ENCODE measurements at regions not wholly inside any gene's neighbourhood (a gene's known extent, or its start where the extent isn't known, plus 50 kb on each side); places are given as distances from the start of the nearest gene placed in this dataset.
"Not testable (repeated sequence)": the region's sequence is repeated elsewhere in the genome, so short reads cannot be mapped to it uniquely, and the experiment has no call there.

DNA sequence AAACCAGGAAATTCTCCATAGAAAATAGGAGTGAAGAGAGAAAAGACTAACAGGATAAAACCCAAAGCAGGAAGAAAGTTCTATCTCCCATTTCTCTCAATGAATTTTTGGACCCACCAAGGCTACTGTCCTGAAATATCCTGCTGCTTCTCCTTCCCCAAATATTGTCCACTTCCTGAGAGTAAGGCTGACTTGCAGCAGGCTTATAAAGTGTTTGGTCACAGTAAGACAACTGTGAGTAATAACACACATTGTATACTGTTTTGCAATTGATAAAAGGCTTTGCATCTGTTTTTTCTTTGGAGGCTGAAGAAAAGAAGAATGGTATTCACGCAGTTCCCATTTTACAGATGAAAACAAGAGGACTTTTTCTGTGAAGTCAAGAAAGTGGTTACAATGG, 52.8 kb downstream of the FOXD4L6 start:
- DNase-seq: not testable (repeated sequence)

DNA sequence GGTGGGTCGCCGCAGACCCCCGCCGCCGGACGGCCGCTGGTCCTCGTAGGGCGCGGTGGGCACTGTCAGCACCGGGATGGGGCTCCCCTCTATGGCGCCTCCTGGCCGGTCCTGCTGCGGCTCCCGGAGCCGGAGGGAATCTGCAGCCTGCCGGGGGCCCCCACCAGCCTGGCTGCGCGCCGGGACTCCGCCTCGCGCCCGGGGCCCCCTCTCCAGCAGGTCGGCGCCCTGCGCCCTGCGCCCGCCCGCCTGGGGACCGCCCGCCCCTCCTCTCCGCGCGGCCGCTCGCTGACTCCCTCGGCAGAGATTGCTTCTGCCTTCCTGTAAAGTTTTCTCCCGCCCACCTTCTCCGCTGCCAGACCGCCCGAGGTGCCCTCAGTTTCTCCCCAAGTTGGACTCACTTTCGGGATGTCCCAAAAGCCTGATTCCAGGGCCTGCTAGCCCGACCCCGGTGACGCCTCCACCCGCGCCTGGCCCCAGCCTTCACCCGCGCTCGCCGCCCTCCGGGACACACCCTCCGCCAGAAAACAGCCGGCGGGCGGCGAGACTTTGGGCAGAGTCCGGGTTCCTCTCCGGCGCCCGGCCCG, 54.0 kb downstream of the FOXD4L6 start:
- DNase-seq: not testable (repeated sequence)

DNA sequence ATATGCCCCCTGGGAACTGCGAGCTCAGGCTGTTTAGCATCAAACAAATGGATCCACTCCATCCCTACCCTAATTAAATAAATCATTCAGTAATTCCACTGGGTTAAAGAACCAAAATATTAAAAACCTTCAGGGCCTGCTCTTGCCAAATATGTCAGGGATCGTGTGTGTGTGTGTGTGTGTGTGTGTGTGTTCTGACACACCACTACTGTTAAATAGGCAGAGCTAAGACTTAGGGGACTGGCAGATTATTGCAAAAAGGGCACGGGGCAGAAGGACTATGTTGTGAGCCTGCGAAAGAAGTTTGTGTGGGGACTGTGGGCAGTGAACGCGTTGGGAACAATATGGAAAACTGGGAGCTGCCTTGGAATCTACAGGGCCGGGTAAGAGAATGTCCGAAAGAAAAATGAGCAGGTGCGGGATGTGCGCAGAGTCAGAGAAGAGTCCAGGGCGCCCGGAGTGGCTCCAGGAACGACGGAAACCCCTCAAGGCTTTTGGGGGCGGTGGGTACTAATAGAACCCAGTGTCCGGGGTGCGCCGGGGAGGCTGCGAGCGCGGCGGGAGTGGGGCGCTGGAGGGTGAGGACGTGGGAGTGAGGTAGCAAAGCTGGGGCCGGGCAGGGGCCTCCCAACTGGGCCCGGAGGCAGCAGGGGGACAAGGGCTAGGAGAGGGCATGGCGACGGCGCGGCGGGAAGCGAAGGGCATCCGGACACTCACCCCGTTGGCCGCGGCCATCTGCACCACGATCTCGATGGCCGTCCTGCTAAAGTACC, 54.8 kb downstream of the FOXD4L6 start:
- not testable (repeated sequence) for DNase-seq

DNA sequence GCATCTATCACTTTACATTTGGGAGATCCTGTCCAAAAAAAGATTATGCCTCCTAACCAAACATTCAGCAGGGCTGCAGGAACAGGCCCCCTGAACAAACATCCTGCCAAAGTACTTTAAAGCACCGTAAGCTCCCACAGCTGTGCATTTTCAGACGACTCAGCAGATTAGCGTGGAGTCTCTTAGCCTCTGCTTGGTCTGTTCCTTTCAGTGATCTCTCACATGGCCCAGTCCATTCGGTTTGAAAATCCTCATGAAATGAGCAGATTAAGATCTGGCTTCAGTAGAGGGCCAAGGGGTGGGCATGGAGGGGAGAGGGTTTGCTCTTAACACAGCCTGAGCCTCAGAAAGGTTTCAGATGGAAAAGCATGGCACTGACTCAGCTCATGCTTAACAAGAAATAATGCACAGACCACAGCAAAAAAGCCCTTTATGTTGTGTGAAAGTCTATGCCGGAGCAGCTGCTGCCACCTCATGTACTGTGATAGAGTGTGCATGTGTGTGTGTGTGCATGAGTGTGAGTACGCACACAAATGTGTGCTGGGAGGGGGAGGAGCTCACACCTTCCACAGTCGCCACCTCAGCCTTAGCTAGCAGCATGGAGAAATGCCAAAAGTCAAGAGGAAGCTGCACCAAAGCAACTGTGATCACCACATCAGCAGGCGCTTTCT, 64.2 kb downstream of the FOXD4L6 start:
- DNase-seq: not testable (repeated sequence)

DNA sequence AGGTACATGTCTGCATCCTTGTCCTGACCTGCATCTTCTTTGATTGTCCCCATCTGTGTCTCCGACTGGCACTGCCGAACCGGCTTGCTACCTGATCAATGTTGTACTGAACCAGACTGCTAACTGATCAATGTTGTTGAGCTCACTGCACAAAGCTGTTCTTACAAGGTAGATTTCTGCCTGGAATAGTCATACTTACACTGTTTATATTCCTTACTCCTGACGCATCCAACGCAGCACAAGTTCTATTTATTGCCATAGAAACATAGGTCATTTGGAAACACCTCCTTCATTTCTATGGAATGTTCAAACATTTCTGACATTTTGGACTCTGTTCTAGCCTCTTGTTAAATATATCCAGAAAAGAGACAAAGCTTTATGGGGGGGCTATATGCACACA, 65.2 kb downstream of the FOXD4L6 start:
- DNase-seq: not testable (repeated sequence)

DNA sequence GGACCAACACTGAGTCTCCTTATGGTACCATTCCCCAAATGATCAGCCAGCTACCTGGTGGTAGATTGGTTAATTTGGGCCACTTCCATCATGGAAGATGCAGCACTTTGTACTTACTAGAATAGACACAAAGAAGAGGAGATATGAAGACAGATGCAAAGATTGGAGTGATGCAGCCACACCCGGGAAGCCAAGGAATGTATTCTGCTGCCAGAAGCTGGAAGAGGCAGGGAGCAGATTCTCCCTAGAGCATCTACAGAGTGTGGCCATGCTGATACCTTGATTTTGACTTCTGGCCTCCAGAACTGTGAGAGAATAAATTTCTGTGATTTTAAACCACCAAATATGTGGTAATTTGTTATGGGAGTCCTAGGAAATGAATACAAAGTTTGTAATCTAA, 68.9 kb downstream of the FOXD4L6 start:
- DNase-seq: not testable (repeated sequence)

DNA sequence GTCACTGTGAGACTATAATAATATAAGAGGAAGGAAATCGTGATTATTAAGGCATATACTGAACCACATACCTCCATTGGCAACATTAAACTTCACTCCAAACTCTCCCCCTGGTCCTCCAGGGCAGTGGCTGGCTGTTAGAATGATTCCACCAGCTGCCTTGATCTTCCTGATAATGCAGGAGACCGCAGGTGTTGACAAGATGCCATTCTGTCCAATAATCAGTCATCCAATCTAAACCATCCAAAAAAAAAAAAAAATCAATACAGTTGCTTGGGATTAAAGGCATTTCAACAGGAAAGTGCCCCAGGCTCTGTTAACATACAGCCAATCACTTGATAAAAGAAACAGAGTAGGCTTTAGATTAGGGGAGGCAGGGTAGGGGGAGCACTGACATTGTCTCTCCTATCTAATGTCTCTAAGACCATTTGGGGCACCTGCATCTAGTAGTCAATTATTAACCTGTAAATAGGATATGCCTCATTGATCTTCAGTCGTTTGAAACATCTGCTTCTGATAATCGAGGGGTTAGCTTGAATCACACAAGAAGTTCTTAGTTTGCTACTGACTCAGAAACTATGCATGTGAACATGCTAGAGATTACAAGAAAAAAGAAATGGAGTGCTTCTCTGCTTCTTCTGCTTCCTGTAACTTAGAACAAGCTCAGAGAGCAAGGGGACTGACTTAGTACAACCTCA, 74.7 kb downstream of the FOXD4L6 start:
- DNase-seq: not testable (repeated sequence)

DNA sequence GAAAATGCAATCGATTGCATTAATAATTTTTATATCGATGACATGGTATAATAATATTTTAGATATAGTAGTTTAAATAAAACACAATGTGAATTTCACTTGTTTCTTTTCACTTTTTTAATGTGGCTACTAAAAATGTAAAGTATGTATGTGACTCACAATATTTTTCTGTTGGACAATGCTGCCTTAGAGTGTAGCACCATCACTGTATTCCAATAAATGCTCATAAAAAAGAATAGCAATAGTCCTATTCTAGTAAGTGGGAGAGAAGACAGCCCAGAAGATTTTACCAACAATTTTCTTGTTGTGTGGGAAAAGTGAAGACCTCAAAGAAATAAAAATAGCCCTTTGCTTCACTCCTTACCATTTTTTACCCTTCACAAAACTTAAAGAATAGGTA, 79.8 kb downstream of the FOXD4L6 start:
- DNase-seq: not testable (repeated sequence)

DNA sequence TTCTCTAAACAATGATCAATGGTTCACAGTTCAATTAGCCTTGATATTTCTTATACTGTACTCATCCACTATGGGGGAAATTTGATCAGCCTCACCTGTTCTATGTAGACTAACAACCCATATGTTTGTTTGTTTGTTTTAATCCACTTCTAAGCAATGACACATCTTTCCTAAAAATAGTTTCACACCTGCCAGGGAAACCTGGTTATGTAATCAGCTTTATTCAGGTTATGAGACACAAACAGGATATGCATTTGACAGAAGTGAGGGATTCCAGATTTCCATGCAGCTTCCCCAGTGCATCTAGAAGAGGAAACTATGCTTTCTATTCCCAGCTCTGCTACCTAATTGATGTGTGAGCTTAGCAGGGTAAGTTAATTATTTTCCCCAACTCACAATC, 80.7 kb downstream of the FOXD4L6 start:
- DNase-seq: not testable (repeated sequence)

DNA sequence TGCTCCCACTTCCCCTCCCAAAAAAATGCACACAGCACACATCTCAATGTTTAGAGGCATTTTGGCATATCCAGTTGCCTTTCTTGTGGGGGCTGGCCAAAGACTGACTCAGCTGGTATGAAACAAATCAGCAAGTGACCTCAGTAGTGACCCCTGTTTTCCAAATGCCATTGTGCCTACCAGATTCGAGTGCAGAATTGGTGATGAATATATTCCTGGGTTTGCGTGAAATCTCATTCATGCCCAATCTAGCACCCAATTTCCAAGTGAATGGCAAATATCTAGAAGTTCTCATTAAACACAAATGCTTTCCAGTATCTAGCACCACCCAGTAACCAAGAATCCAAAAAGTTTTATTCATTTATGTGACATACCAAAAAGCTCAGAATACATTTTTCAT, 83.6 kb downstream of the FOXD4L6 start:
- DNase-seq: not testable (repeated sequence)

DNA sequence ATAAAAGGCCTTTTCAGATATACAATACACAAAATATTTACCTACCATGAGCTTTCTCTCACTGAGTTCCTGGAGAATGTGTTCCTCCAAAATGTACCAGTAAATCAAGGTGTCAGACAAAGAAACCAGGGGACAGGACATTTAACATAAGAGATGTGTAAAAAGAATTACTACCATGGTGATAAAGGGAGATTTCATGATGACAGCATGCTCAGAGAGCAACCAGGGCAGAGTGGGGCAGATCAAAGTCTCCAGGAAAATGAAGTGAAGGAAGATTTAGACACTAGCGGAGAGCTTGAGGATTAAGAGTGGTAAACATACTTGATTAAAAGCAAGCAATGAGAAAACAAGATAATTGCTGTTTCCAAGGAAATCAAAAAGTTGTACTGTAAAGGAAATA, 85.0 kb downstream of the FOXD4L6 start:
- DNase-seq: not testable (repeated sequence)

DNA sequence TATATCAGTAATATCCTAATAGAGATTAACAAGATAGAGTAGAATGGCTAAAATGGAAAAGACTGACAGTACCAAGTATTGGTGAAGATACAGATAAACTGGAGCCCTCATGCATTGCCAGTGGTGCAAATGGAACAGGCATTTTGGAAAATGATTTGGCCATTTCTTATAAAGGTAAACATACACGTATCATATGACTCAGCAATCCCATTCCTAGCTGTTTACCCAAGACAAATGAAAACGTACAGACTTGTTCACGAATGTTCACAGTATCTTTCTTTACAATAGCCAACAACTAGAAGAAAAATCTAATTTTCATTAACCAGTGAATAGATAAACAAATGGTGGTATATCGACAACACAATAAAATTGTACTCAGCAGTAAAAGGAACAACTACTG, 86.4 kb downstream of the FOXD4L6 start:
- not testable (repeated sequence) for DNase-seq

DNA sequence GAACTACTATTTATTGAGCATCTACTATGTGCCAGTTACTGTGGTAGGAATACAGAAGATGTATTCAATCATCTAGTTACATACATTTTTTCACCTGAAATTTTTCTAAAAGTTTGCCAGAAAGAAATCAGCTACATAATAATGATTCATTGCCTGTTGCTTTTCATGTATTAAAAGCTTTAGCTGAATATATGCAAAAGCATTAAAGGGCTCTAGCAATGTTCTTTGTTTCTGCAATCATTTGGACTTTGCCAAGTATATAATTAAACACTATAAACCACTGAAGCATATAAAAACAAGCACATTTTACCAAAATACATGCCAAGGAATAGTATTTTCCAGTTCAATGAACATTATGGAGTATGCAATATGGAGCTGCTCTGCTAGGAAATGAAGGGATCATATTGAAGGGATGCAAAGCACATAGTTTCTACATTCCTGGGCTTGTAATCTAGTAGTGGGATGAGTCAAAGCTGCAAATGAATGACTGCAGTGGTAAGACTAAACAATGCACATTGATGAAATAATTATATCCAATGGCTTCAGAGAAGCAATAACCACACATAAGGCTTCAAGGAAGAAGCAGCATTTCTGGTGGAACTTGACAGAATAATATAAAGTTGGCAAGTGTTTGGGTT, 87.7 kb downstream of the FOXD4L6 start:
- not testable (repeated sequence) for DNase-seq

DNA sequence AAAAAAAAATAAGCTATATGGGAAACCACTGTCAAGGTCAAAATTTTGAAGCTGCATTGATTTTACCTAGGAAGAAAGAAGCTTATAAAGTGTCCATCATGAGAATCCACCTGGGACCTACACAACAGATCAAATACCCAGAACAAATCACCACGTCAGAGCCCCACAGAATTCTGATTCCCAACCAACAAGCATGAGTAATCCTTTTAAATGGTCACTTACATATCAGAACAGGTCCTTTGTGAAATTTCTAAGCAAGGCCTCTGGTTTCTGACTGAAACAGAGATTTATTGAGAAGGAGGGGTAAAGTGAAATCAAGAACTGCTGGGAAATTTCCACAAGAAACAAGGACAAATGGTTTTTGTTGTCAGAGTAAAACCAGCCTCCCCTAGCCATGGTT, 93.2 kb downstream of the FOXD4L6 start:
- DNase-seq: not testable (repeated sequence)

DNA sequence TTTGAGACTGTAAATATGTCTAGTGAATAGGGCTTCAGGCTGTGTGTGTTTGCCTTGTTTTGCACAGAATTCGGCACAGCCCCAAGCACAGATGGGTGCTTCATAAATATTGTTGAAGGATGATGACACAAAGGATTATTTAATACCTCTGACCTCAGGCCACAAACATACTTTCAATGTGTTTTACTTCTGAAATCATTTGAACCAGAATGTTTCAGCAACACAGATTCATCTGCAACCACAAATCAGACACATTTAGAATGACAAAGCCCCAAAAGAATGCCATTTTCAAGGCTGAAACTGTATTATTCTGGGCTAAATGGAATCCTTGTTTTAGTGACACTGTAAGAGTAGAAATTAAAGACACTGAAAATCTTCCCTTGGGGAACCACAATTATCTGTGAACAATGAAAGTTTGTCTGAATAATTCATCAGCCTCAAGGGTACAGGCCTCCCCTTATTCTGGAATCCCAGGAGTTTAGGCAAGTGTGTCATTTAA, 93.7 kb downstream of the FOXD4L6 start:
- not testable (repeated sequence) for DNase-seq

DNA sequence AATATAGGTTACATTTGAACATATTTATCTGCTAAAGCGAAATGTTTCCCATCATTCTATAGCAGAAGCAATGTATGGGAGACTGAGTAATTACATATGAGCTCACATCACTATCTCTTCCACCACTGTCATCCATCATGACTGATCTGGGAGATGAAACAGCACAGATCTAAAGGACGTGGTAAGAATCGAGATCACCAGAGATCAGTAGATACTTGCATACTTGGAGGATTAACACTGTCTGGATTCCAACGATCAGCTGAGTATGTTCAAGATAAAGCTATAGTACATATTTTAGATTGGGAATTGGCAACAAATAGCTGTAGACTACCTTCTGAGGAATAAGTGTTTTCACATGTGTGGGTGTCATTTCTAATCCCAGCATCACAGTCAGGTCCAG, 94.6 kb downstream of the FOXD4L6 start:
- not testable (repeated sequence) for DNase-seq

DNA sequence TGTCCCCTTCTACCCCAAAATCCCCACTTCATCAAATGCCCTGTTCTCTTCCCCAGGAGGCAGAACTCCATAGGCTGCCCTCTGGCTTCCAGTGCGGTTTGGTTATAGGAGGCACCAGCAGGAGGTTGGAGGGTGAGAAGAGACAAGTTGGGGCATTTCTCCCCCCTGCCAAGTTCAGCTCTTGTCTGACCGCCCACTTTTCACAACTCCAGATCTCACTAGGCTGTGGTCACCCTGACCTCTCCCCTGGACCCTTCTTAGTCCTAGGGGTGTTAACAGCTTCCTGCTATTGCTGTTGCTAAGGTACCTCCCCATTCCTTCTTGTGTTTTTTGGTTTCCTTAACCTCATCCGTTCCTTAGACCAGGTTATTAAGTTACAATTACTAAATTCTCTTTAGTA, 95.1 kb downstream of the FOXD4L6 start:
- DNase-seq: not testable (repeated sequence)

DNA sequence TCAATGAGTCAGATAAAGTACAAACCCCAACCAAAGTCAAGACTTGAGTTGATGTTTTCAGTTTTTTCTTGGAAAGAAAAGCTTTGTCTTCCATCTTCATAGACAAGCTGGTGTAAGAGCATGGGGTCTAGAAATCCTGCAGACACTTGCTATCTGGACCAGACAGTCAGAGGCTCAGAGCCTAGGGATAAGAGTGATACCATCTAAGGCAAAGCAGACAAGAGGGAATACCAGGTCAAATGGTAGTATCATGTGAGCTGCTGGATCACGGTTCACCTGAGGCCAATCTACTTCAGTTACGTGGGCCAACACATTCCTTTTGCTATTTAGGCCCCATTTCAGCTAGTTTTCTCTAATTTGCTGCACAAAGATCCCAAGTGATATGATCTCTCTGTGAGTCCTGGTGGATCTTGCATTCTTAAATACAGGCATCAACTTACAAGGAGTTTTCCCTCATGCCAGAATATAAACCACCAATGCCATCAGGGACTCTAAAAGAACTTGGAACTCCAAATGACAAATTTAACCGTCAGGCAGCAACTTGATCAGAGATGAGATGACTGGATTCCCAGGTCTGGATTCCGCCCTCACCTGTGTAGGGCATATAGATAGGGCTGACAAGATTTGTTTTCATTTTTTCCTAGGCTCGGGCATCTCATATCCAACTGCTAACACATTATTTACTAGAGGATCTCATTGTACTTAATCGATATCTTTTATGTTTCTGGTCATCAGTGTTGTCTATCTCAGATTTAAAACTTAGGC, 101.4 kb downstream of the FOXD4L6 start:
- not testable (repeated sequence) for DNase-seq

DNA sequence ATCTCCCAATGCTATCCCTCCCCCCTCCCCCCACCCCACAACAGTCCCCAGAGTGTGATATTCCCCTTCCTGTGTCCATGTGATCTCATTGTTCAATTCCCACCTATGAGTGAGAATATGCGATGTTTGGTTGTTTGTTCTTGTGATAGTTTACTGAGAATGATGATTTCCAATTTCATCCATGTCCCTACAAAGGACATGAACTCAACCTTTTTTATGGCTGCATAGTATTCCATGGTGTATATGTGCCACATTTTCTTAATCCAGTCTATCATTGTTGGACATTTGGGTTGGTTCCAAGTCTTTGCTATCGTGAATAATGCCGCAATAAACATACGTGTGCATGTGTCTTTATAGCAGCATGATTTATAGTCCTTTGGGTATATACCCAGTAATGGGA, 106.1 kb downstream of the FOXD4L6 start:
- not testable (repeated sequence) for DNase-seq

DNA sequence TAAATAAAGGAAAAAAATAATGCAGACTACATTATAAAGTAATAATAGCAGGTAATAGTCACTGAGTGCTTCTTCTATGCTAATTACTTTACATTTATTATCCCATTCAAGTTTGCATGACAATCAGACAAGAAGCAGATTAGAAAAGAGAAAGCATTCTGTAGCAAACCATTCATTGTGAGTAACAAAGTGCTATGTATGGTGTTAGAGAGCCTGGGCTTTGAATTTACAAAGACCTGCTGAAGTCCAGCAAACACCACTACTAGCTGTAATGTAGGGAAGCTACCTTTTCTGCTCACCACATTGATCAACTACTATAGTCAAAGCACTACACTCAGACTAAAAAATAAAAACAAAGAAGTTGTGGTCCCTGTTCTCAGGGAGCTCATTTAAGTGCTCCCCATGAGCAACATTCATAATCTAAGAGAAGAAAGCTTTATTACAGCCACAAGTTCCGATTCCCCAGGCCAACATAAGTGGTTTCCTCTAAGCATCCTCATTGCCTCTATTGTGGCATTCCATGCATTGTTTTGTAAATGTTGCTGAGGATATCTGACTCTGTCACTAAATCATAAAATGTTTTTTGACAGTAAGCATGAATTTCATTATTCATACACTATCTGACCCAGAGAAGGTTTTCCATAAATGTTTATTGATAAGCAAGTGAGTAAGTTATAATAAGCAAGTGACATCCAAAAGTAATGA, 108.5 kb downstream of the FOXD4L6 start:
- not testable (repeated sequence) for DNase-seq

DNA sequence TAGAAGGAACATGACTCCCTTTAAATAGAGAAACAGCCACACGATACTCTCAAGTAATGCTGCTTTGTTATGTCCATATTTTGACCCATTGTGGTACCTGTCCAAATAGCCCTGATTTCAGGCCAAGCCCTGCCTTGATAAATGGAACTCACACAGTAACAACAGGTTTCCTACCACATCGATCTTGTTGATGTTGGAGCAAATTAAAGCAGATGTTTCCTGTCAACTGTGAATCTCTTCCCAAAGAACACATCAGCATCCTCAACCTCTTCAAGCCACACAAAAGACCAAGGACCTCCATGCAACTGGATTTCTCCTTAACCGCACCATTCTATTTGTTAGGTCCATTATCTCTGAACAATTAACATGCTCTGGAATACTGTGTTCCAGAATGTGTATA, 109.5 kb downstream of the FOXD4L6 start:
- DNase-seq: not testable (repeated sequence)
